T-helper 9 cell (primary cell): ENCODE measurements at regions not wholly inside any gene's neighbourhood (a gene's known extent, or its start where the extent isn't known, plus 50 kb on each side); places are given as distances from the start of the nearest gene placed in this dataset.
"Not testable (repeated sequence)": the region's sequence is repeated elsewhere in the genome, so short reads cannot be mapped to it uniquely, and the experiment has no call there.

Experiments
- DNase-seq: peaks from one replicate; pipeline ENCODE4 v3.0.0-alpha.2; 2020

- DNase-seq = not testable (repeated sequence)
These were observed 55.3 kb downstream of the BBS10 start for GRCh38 chr12:76292891-76293290.

GRCh38 chr12:76292305-76292704, 55.9 kb downstream of the BBS10 start:
- DNase-seq = not testable (repeated sequence)

- DNase-seq = no peak
These were observed 57.0 kb downstream of the BBS10 start for GRCh38 chr12:76290963-76291859.

GRCh38 chr12:76288218-76288617, 60.0 kb downstream of the BBS10 start:
- no peak for DNase-seq

GRCh38 chr12:76284816-76285750, 63.1 kb downstream of the BBS10 start:
- DNase-seq = no peak

- no peak for DNase-seq
These were observed 65.5 kb downstream of the BBS10 start for GRCh38 chr12:76282744-76283143.

- DNase-seq = no peak
These were observed 70.7 kb downstream of the BBS10 start for GRCh38 chr12:76277480-76277879.

GRCh38 chr12:76276499-76277151, 71.6 kb downstream of the BBS10 start:
- DNase-seq = no peak

GRCh38 chr12:76275511-76276093, 72.6 kb downstream of the BBS10 start:
- no peak for DNase-seq

GRCh38 chr12:76274420-76275083, 73.7 kb downstream of the BBS10 start:
- DNase-seq = no peak

GRCh38 chr12:76272287-76272686, 75.9 kb downstream of the BBS10 start:
- DNase-seq = no peak

GRCh38 chr12:76270657-76271358, 77.4 kb downstream of the BBS10 start:
- no peak for DNase-seq

GRCh38 chr12:76268267-76268666, 79.9 kb downstream of the BBS10 start:
- no peak for DNase-seq

GRCh38 chr12:76266797-76267196, 81.4 kb downstream of the BBS10 start:
- no peak for DNase-seq

- no peak for DNase-seq
These were observed 82.6 kb downstream of the BBS10 start for GRCh38 chr12:76265424-76266180.

- no peak for DNase-seq
These were observed 83.6 kb downstream of the BBS10 start for GRCh38 chr12:76264611-76265012.

GRCh38 chr12:76263696-76264095, 84.5 kb downstream of the BBS10 start:
- DNase-seq = no peak

- DNase-seq = no peak
These were observed 87.8 kb downstream of the BBS10 start for GRCh38 chr12:76260390-76260748.

GRCh38 chr12:76259660-76260389, 88.4 kb downstream of the BBS10 start:
- no peak for DNase-seq

- DNase-seq = no peak
These were observed 89.1 kb downstream of the BBS10 start for GRCh38 chr12:76259106-76259505.
